ENCODE measurements at regions not wholly inside any gene's neighbourhood (a gene's known extent, or its start where the extent isn't known, plus 50 kb on each side); places are given as distances from the start of the nearest gene placed in this dataset.
"Not testable (repeated sequence)": the region's sequence is repeated elsewhere in the genome, so short reads cannot be mapped to it uniquely, and the experiment has no call there.

DNA sequence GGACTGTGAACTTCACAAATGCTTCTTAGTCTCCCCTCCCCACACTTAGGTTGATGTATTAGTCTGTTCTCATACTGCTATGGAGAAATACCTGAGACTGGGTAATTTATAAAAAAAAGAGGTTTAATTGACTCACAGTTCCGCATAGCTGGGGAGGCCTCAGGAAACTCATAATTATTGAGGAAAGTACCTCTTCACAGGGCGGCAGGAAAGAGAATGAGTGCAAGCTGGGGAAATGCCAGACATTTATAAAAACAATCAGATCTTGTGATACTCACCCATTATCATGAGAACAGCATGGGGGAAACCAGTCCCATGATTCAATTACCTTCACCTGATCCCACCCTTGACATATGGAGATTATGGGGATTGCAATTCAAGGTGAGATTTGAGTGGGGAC lies 178.8 kb downstream of the SLC38A4 start:
- in situ Hi-C loops (cut with MboI; ENCODE audit: low pct_unique_long_range_greater_than_20kb, low sequenced_read_pairs) = no loop called here
- no peak for DNase-seq

DNA sequence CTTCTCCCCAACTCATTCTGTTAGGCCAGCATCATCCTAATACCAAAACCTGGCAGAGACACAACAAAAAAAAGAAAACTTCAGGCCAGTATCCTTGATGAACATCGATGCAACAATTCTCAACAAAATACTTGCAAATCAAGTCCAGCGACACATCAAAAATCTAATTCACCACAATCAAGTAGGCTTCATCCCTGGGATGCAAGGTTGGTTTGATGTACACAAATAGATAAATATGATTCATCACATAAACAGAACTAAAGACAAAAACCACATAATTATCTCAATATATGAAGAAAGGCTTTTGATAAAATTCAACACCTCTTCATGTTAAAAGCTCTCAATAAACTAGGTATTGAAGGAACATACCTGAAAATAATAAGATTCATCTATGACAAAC lies 184.1 kb downstream of the SLC38A4 start:
- DNase-seq; in situ Hi-C loops (cut with MboI; ENCODE audit: low pct_unique_long_range_greater_than_20kb, low sequenced_read_pairs): not testable (repeated sequence)

DNA sequence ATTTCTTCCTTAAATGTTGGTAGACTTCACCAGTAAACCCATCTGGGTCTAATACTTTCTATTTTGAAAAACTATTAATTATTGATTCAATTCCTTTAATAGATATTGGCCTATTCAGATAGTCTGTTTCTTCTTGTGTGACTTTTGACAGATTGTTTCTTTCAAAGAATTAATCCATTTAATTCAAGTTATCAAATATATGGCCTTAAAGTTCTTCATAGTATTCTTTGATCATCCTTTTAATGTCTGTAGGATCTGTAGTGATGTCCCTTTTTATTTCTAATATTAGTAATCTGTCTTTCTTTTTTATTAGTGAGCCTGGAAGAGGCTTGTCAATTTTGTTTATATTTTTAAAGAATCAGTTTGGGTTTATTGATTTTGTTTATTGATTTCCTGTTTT lies 190.0 kb downstream of the SLC38A4 start:
- in situ Hi-C loops (cut with MboI; ENCODE audit: low pct_unique_long_range_greater_than_20kb, low sequenced_read_pairs) = no loop called here

DNA sequence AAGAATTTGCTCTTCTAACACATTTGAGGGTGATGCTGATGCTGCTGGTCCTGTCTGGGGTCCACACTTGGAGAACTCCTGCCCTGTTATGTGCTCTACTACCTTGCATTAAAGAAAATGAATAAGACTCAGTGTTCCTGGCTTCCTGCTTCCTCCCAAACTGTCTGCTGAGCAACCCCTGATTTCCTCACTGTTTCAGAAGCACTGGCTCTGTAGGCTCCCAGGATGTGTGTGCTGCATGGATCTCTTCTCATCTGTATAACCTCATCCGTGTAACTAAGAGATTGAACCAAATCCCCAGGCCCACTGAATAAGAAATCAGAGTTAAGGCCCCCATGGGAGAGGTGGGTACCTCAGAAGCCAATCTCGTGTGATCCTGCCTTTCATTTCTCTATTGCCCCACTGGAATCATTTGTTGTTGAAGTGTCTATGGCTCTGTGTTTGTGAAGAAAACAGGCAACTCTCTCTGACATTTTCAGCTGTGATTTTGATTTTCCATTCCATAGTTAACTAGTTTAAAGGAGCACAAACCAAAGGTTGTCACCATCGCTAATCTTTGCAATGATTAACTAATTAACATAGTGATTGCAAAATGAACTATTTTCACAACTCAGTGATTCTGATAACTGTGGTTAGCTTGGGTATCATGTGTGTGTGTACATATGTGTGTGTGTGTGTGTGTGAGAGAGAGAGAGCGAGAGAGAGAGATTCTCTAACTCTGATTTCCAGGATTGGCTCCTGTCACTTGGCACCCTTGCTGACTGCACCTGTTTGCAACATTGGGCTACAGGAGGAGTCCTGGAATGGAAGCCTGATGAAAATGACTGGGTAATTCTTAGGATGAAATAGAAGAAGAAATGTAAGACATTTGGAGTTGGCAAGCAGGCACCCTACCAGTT lies 196.2 kb downstream of the SLC38A4 start:
- in situ Hi-C loops (cut with MboI; ENCODE audit: low pct_unique_long_range_greater_than_20kb, low sequenced_read_pairs) = no loop called here

More for the DNA sequence above, 190.0 kb downstream of the SLC38A4 start:
- DNase-seq = no peak

DNA sequence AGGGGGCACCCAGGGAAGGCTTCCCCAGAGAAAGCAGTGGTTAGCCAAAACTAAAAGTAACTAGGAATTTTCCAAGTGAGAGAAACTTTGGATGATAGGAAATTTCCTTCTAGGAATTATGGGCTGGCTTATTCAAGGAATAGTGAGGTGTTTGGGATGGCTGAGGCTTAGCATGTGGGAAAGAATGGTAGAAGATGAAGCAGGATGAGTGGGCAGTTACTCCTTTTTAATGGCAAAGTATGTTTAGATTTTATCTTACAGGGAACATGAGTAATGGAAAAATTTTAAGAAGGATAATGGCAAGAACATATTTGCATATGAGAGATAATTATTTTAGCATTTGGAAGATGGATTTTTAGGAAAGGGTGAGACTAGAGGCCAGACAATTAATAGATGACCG lies 197.6 kb downstream of the SLC38A4 start:
- no peak for DNase-seq
- in situ Hi-C loops (cut with MboI; ENCODE audit: low pct_unique_long_range_greater_than_20kb, low sequenced_read_pairs) = no loop called here

More for the DNA sequence above, 196.2 kb downstream of the SLC38A4 start:
- no peak for DNase-seq

DNA sequence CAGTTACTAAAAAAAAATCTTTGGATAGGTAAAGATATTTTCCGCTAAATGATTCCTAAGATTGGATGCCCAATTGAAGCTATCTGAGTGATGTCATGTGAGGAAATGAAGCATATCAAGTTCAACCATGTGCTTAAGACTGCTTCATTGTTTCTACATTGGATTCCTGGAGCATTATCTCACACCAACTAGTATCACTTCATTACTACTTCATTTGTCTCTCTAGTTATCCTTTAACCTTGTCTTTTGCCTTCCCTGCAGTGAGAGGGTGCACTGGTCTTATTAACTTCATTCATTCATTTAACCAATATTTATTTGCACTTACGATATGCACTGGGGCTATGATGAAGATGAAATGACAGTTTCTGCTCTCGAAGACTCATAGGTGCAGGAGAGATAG lies 198.1 kb downstream of the SLC38A4 start:
- in situ Hi-C loops (cut with MboI; ENCODE audit: low pct_unique_long_range_greater_than_20kb, low sequenced_read_pairs) = no loop called here
- DNase-seq = no peak

DNA sequence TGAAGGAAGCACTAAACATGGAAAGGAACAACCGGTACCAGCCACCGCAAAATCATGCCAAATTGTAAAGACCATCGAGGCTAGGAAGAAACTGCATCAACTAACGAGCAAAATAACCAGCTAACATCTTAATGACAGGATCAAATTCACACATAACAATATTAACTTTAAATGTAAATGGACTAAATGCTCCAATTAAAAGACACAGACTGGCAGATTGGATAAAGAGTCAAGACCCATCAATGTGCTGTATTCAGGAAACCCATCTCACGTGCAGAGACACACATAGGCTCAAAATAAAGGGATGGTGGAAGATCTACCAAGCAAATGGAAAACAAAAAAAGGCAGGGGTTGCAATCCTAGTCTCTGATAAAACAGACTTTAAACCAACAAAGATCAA lies 206.3 kb downstream of the SLC38A4 start:
- DNase-seq; in situ Hi-C loops (cut with MboI; ENCODE audit: low pct_unique_long_range_greater_than_20kb, low sequenced_read_pairs): not testable (repeated sequence)

DNA sequence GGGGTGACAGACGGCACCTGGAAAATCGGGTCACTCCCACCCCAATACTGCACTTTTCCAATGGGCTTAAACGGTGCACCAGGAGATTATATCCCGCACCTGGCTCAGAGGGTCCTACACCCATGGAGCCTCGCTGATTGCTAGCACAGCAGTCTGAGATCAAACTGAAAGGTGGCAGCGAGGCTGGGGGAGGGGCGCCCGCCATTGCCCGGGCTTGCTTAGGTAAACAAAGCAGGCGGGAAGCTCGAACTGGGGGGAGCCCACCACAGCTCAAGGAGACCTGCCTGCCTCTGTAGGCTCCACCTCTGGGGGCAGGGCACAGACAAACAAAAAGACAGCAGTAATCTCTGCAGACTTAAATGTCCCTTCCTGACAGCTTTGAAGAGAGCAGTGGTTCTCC lies 208.1 kb downstream of the SLC38A4 start:
- DNase-seq; in situ Hi-C loops (cut with MboI; ENCODE audit: low pct_unique_long_range_greater_than_20kb, low sequenced_read_pairs): not testable (repeated sequence)

DNA sequence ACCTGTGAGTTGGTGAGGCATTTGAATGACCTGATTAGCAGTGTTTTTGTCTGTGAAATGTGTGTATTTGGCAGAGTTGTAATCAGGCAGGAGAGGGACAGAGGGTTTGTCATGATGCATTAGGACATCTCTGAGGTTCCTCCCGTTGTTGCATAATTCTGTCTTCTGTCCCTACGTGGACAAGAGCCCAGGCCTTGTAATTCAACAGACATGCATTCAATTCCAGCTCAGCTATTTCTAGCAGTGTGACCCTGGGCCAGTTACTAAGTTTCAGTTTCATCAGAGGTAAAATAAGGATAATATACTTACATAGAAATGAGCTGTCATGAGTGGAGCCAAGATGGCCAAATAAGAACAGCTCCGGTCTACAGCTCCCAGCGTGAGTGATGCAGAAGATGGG lies 208.6 kb downstream of the SLC38A4 start:
- in situ Hi-C loops (cut with MboI; ENCODE audit: low pct_unique_long_range_greater_than_20kb, low sequenced_read_pairs) = no loop called here
- no peak for DNase-seq

DNA sequence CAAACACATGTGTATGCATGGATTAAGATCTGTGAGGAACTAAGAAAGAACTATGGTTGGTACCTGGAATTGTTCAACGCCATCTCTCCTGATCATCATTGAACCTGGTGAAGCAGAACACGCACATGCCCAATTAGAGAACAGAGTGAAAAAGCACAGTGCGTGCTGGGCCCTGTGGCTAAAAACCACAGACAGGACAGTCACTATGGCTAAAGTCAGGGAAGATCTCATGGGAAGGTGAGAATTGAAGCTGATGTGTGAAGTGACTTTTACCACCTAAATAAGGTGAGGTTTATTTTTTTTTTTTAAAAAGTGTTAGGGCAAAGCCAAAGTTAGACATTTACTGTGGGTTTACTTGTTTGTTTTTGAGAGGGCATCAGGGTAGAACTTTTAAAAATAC lies 215.0 kb downstream of the SLC38A4 start:
- in situ Hi-C loops (cut with MboI; ENCODE audit: low pct_unique_long_range_greater_than_20kb, low sequenced_read_pairs) = no loop called here
- DNase-seq = no peak

DNA sequence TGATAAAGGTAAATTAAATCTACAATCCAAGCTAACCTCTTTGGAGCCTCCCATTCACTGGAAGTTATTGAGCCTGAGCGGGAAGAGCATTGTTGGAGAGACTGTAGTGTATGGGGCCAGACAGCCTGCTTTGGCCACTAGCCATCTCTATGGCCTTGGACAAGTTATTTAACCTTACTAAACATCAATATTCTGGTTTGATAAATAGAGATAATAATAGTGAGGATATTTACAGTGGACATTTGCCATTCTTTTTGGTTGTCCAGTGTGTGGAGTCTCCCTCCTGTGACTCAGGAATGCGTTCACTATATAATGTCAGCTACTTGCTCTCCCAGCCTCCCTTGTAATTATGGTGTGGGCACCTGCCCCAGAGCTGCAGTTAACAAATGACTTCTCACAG lies 216.1 kb downstream of the SLC38A4 start:
- no peak for DNase-seq
- in situ Hi-C loops (cut with MboI; ENCODE audit: low pct_unique_long_range_greater_than_20kb, low sequenced_read_pairs) = no loop called here

DNA sequence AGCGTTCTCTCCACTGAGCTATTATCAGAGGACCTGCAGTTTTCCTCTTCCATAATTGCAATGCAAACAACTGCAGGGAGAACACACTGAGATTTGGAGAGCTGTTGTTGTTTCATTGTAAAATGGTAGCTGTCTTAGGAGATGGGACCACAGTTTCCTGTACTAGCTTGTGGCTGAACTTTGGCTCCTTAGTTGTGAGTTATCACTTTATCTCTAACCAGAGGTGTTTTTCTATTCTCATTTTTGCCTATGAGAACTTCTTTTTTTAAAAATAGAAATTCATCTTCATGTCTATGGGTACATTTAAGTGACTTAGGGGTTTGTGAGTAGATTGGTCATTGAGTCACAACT lies 216.5 kb downstream of the SLC38A4 start:
- in situ Hi-C loops (cut with MboI; ENCODE audit: low pct_unique_long_range_greater_than_20kb, low sequenced_read_pairs) = no loop called here
- no peak for DNase-seq

DNA sequence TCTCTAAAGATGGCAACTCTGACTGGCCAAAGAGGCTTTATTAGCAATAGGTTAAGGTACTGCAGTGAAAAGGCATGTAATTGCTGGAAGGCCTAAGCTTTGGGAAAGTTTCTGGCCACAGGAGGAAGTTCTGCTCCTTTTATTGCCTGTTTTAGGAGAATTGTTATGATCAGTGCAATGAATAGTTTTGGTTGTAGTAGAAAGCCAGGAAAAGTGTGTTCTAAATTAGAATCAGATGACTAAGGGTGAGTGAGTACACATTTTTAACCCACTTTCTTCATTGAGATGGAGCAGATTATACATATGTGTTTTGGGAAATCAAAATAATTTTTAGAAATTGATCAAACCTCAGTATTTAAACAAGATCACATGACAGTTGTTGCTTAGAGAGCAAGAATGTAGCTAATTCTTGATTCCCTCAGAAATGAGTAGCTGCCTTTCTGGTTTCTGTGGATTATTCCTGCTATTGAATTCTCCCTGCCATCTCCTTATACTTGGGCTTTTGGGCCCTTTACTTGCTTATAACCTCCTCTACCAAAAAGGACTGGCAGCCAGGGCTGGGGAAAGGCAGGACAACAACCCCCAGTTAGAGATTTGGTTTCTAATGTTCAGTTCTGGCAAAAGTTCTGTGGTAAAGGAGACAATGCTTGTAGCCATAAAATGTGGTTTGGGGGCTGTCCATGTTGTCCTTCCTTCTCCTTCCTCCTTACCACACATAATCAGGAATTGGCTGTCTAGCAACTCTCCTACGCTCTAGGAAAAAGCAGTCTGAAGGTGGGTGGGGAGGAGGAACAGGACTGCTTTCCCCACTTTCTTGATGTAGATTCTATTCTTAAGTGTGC lies 217.1 kb downstream of the SLC38A4 start:
- peak; percentile 72 for DNase-seq
- in situ Hi-C loops (cut with MboI; ENCODE audit: low pct_unique_long_range_greater_than_20kb, low sequenced_read_pairs) = no loop called here

DNA sequence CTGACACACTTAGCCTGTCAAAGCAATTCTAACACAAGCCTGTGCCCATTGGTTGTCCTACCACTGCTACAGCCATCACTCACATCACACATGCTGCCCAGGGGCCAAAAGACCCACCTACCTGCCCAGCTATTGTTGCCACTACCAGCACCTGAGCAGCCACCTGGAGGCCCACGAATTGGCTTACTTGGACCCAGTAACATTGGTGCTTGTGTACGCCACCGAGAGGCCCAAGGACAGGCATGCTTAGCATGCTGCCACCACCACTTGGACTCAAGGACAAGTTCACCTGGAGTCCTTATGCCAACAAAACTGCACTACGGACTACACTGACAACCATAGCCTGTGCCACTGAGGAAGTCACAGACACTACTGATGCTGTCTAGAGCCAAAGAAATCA lies 221.1 kb downstream of the SLC38A4 start:
- in situ Hi-C loops (cut with MboI; ENCODE audit: low pct_unique_long_range_greater_than_20kb, low sequenced_read_pairs) = no loop called here
- no peak for DNase-seq

DNA sequence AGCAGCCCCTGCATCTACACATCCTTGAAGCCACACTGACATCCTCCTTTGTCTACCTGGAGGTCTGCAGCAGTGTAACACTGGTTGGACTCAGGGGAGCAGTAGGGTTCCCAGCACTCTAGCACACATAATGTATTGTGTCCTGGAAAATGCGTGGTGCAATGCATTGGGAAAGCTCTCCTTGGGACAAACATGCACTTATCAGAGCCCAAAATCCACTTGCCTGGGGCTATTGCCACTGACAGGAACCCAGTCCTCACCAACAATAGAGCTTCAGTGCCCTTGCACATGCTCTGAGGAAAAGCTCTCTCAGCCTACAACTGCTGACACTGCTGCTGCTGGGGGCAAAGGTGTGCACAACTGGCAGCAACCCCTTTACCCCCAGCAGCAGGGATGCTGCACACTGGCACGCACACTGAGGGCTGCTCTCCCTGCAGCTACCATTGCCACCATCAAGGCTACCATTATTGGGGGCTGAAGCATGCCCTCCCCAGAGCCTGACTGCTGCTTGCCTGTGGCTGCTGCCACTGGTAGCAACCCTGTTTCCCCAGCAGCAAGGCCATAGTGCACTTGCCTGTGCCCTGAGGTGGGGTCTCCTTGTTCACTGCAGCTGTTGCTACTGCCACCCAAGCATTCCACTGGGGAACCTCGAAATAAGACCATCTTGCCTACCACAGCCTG lies 221.9 kb downstream of the SLC38A4 start:
- DNase-seq = no peak
- in situ Hi-C loops (cut with MboI; ENCODE audit: low pct_unique_long_range_greater_than_20kb, low sequenced_read_pairs) = no loop called here

DNA sequence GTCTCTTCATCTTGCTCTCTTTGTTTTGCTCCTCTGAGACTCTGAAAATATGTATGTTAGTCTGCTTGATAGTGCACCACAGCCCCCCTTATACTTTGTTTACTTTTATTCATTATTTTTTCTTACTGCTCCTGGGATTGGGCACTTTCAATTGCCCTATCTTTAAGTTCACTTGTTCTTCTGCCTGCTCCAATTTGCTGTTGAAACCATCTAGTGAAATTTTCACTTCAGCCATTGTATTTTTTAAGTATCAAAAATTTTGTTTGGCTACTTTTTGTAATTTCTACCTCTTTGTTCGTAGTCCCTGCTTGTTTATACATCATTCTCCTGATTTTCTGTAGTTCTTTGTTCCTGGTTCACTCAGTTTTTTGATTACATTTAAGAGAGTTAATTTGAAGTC lies 223.3 kb downstream of the SLC38A4 start:
- no peak for DNase-seq
- in situ Hi-C loops (cut with MboI; ENCODE audit: low pct_unique_long_range_greater_than_20kb, low sequenced_read_pairs) = no loop called here

DNA sequence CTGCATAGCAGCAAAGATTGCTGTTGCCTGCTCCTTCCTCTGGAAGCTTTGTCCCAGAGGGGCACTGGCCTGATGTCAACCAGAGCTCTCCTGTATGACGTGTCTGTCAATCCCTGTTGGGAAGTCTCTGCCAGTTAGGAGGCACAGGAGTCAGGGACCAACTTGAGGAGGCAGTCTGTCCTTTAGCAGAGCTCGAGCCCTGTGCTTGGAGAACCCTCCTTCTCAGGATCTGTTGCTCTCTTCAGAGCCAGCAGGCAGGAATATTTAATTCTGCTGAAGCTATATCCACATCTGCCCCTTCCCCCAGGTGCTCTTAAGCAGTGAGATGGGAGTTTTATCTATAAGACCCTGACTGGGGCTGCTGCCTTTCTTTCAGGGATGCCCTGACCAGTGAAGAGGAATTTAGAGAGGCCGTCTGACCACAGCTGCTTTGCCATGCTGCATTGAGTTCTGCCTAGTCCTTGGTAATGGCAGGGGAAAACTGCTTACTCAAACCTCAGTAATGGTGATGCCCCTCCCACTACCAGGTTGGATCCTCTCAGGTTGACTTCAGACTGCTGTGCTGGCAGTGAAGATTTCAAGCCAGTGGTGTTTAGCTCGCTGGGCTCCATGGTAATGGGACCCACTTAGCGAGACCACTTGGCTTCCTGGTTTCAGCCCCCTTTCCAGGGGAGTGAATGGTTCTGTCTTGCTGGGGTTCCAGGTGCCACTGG lies 218.6 kb upstream of the SLC38A2 start:
- in situ Hi-C loops (cut with MboI; ENCODE audit: low pct_unique_long_range_greater_than_20kb, low sequenced_read_pairs) = no loop called here
- DNase-seq = no peak

DNA sequence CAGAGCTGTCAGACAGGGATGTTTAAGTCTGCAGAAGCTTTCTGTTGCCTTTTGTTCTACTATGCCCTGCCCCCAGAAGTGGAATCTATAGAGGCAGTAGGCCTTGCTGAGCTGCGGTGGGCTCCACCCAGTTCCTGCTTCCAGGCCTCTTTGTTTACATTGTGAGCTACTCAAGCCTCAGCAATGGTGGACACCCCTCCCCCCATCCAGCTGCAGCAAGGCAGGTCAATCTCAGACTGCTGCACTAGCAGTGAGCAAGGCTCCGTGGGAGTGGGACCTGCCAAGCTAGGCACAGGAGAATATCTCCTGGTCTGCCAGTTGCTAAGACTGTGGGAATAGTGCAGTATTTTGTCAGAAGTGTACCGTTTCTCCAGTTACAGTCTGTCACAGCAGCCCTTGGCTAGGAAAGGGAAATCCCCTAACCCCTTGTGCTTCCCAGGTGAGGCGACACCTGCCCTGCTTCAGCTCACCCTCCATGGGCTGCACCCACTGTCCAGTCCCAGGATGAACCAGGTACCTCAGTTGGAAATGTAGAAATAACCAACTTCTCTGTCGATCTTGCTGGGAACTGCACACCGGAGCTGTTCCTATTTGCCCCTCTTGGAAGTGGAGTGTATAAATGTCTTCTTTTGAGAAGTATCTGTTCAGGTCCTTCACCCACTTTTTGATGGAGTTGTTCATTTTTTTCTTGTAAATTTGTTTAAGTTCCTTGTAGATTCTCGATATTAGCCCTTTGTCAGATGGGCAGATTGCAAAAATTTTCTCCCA lies 213.5 kb upstream of the SLC38A2 start:
- DNase-seq = peak; percentile 77
- in situ Hi-C loops (cut with MboI; ENCODE audit: low pct_unique_long_range_greater_than_20kb, low sequenced_read_pairs) = no loop called here
